Activated CD4-positive, alpha-beta memory T cell treated with anti-CD3 and anti-CD28 coated beads, Interleukin-2, amount 10 ng/mL, durations not matched to agents 7 days and 5 days (primary cell): ENCODE measurements at regions not wholly inside any gene's neighbourhood (a gene's known extent, or its start where the extent isn't known, plus 50 kb on each side); places are given as distances from the start of the nearest gene placed in this dataset.
"Not testable (repeated sequence)": the region's sequence is repeated elsewhere in the genome, so short reads cannot be mapped to it uniquely, and the experiment has no call there.

ENCODE experiments used
- CTCF ChIA-PET: fragments of 350-600 bp; sonication (Branson Sonifier 250); formaldehyde crosslinking; loops from one replicate; lab custom pipeline; 2021; ENCODE audit warnings: antibody characterized with exemption, inconsistent platforms; lab: Charles Lee
- POLR2A ChIA-PET: fragments of 350-600 bp; sonication (Branson Sonifier 250); formaldehyde crosslinking; loops from one replicate; lab custom pipeline; 2021; ENCODE audit warnings: antibody characterized with exemption; lab: Charles Lee
- DNase-seq: peaks from one replicate; pipeline ENCODE4 v3.0.0-alpha.2; 2020
- H3K27ac Mint-ChIP-seq: one replicate; pipeline ENCODE4 v1.8.0; 2021; ENCODE audit warnings: mild to moderate bottlenecking, mixed read lengths
- H3K27me3 Mint-ChIP-seq: one replicate; pipeline ENCODE4 v1.8.0; 2021; ENCODE audit warnings: mixed read lengths
- H3K36me3 Mint-ChIP-seq: one replicate; pipeline ENCODE4 v1.8.0; 2021; ENCODE audit warnings: low read depth, mixed read lengths
- H3K4me1 Mint-ChIP-seq: one replicate; pipeline ENCODE4 v1.8.0; 2021; ENCODE audit warnings: mixed read lengths
- H3K4me3 Mint-ChIP-seq: one replicate; pipeline ENCODE4 v1.8.0; 2021; ENCODE audit warnings: mild to moderate bottlenecking, mixed read lengths
- H3K9me3 Mint-ChIP-seq: one replicate; pipeline ENCODE4 v1.8.0; 2021; ENCODE audit warnings: mixed read lengths

DNA sequence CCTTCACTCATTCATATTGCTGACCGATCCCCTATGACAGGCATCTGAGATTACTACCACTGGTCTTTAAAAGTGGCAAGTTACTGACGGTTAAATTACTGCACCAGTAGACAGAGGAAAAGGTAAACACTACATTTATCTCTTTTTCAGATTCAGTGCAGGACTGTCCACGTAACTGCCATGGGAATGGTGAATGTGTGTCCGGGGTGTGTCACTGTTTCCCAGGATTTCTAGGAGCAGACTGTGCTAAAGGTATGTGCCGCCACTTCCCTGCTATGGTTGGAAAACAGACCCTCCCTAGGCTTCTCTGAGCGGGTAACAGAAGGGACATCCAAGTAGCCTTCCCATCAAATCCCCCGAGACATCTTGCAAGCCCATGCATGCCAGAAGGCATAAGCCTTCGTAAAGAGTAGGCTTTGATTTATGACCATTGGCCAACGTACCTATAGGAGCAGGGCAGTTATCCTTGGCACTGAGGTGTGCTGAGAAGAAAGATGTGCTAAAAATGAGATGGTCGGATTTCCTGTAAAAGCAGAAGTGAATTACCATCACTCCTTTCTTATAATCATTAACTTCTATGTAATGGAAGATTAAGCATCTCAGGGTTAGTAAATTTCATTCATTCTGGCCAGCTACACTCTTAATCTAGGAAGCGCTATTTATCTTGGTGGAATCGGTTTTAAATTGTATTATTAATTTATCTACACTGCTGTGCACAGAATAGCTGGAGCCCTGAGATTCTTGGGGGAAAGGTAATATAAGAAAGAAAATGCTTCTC lies 193.4 kb upstream of the WWC1 start:
- no peaks in the 10 kb centered on the region for H3K36me3 Mint-ChIP-seq

DNA sequence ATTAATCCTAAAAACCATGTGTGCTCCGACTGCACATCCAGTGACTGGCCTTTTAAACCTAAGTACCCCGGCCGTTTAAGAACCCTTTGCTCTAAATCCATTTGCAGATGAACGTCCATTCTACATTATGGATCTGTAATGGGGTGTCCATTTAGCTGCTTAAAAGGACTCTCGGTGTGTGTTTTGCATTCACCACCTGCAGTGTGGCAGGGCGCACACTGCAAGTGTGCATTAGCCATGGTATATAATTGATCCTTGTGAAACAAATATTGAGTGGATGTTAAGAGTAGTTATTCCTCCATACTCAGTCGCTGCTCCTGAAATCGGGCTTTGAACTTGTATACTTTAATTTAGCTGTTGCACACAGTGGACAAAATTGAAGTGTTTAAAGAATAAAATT lies 190.1 kb upstream of the WWC1 start:
- no peaks in the 10 kb centered on the region for H3K36me3 Mint-ChIP-seq
- H3K27me3 Mint-ChIP-seq: peaks cover 8% of the 10 kb centered on the region
- no peak for DNase-seq
- ChIA-PET POLR2A (no interaction called here), CTCF (no interaction called here)
- H3K9me3 Mint-ChIP-seq: no peaks in the 10 kb centered on the region
- H3K4me3 Mint-ChIP-seq: no peak overlapping the region
- H3K4me1 Mint-ChIP-seq: no peaks in the 10 kb centered on the region
- no peak overlapping the region for H3K27ac Mint-ChIP-seq

More for the DNA sequence above, 193.4 kb upstream of the WWC1 start:
- DNase-seq: no peak
- Mint-ChIP-seq H3K4me3 (no peak overlapping the region), H3K27me3 (peaks cover 2% of the 10 kb centered on the region), H3K9me3 (no peaks in the 10 kb centered on the region), H3K27ac (no peak overlapping the region), H3K4me1 (no peaks in the 10 kb centered on the region)
- ChIA-PET POLR2A (no interaction called here), CTCF (no interaction called here)

- H3K4me3 Mint-ChIP-seq, CTCF ChIA-PET, H3K4me1 Mint-ChIP-seq, H3K36me3 Mint-ChIP-seq, H3K27me3 Mint-ChIP-seq, H3K27ac Mint-ChIP-seq, H3K9me3 Mint-ChIP-seq, POLR2A ChIA-PET, DNase-seq: not testable (repeated sequence)
Measured at GRCh38 chr5:168103018-168103417, 188.4 kb upstream of the WWC1 start.

DNA sequence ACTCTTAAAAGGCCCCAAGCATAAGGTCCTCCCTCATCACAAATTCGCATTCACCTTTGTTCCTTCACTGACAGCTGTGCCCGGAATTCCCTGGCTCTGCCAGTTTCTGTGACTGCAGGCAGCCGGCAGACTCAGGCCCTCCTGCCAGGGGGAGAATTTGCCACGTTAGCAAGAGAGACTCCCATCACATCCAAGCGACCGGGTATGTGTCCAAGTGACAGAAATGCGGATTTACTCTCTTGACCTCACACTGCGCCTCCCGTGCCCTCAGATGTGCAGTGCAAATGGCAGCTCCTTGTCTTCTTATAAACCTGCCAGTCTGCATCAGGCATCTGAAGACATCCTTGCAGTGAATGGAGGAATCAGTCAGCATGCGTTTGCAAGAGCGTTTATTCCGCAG lies 187.1 kb upstream of the WWC1 start:
- H3K9me3 Mint-ChIP-seq: no peaks in the 10 kb centered on the region
- H3K27ac Mint-ChIP-seq: no peak overlapping the region
- no peaks in the 10 kb centered on the region for H3K4me1 Mint-ChIP-seq
- no peak overlapping the region for H3K4me3 Mint-ChIP-seq
- no peaks in the 10 kb centered on the region for H3K36me3 Mint-ChIP-seq
- peaks cover 8% of the 10 kb centered on the region for H3K27me3 Mint-ChIP-seq
- DNase-seq: no peak
- ChIA-PET CTCF (no interaction called here), POLR2A (no interaction called here)

DNA sequence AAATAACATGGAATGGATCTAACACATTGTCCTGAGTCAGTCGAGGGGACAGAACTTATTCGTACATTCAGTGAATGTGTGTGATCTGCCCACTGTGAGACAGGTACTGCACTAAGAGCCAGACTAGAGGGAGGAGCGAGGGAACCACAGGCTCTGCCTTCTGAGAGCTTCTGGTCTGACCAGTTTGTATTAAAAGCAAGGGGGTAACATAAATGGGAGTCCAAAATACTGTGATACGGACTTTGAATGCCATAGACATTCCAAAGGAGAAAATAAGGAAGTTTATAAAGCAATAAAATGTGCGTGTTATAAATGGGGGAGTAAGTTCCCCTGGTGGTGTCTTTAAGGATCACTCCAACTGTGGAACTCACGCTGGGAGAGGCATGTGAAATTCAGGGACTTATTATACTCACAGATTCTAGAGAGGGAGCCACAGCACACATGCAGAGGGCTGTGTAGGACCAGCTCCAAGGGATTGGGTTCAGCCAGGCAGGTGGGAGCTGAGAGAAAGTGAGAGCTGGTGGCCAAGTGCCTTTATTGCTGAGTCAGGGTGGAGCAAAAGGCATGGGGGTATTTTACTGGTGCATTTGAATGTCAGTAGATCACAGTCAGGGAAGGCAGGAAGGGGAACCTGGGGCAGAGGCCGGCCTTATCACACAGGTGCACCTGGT lies 186.5 kb upstream of the WWC1 start:
- ChIA-PET POLR2A (no interaction called here), CTCF (no interaction called here)
- H3K4me1 Mint-ChIP-seq: no peaks in the 10 kb centered on the region
- DNase-seq: no peak
- H3K4me3 Mint-ChIP-seq: no peak overlapping the region
- no peaks in the 10 kb centered on the region for H3K36me3 Mint-ChIP-seq
- no peak overlapping the region for H3K27ac Mint-ChIP-seq
- peaks cover 8% of the 10 kb centered on the region for H3K27me3 Mint-ChIP-seq
- no peaks in the 10 kb centered on the region for H3K9me3 Mint-ChIP-seq

GRCh38 chr5:168106008-168106761 lies 185.3 kb upstream of the WWC1 start:
- no peak for DNase-seq

GRCh38 chr5:168109441-168109840 lies 182.0 kb upstream of the WWC1 start:
- H3K9me3 Mint-ChIP-seq: no peaks in the 10 kb centered on the region
- H3K4me3 Mint-ChIP-seq: no peak overlapping the region
- peaks cover 12% of the 10 kb centered on the region for H3K27me3 Mint-ChIP-seq
- H3K27ac Mint-ChIP-seq: no peak overlapping the region
- H3K4me1 Mint-ChIP-seq: no peaks in the 10 kb centered on the region
- ChIA-PET POLR2A (no interaction called here), CTCF (interaction anchor here (1.3 kb wide), 1 partner anchor 111 kb away, joined by 4 read pairs; no protein-coding TSS in a partner anchor)
- H3K36me3 Mint-ChIP-seq: no peaks in the 10 kb centered on the region
- DNase-seq: no peak

More at GRCh38 chr5:168106008-168106761, 185.3 kb upstream of the WWC1 start:
- POLR2A ChIA-PET: no interaction called here
- H3K4me1 Mint-ChIP-seq: no peaks in the 10 kb centered on the region
- H3K27me3 Mint-ChIP-seq: peaks cover 13% of the 10 kb centered on the region
- H3K36me3 Mint-ChIP-seq: no peaks in the 10 kb centered on the region
- no peak overlapping the region for H3K4me3 Mint-ChIP-seq
- H3K9me3 Mint-ChIP-seq: no peaks in the 10 kb centered on the region
- CTCF ChIA-PET: no interaction called here
- no peak overlapping the region for H3K27ac Mint-ChIP-seq

GRCh38 chr5:168110384-168110783 lies 181.1 kb upstream of the WWC1 start:
- no peak for DNase-seq
- Mint-ChIP-seq H3K27me3 (peaks cover 10% of the 10 kb centered on the region), H3K27ac (no peak overlapping the region), H3K4me3 (no peak overlapping the region), H3K9me3 (no peaks in the 10 kb centered on the region), H3K36me3 (no peaks in the 10 kb centered on the region), H3K4me1 (no peaks in the 10 kb centered on the region)
- ChIA-PET CTCF (interaction anchor here (1.3 kb wide), 1 partner anchor 110 kb away, joined by 4 read pairs; no protein-coding TSS in a partner anchor), POLR2A (no interaction called here)

GRCh38 chr5:168110870-168111832 lies 180.3 kb upstream of the WWC1 start:
- Mint-ChIP-seq H3K36me3 (no peaks in the 10 kb centered on the region), H3K9me3 (no peaks in the 10 kb centered on the region), H3K4me3 (no peak overlapping the region), H3K27me3 (peaks cover 7% of the 10 kb centered on the region), H3K27ac (no peak overlapping the region), H3K4me1 (no peaks in the 10 kb centered on the region)
- no peak for DNase-seq
- POLR2A ChIA-PET: no interaction called here
- CTCF ChIA-PET: interaction anchor here (1.3 kb wide), 1 partner anchor 109 kb away, joined by 4 read pairs; no protein-coding TSS in a partner anchor

- no peak overlapping the region for H3K4me3 Mint-ChIP-seq
- H3K27ac Mint-ChIP-seq: no peak overlapping the region
- ChIA-PET CTCF (interaction anchor here (1.0 to 2.9 kb wide), 4 partner anchors 19 to 105 kb away, joined by 3 to 21 read pairs (median 3); no protein-coding TSS in a partner anchor), POLR2A (no interaction called here)
- H3K9me3 Mint-ChIP-seq: no peaks in the 10 kb centered on the region
- peaks cover 7% of the 10 kb centered on the region for H3K27me3 Mint-ChIP-seq
- peak; percentile 48 for DNase-seq
- H3K36me3 Mint-ChIP-seq: no peaks in the 10 kb centered on the region
- H3K4me1 Mint-ChIP-seq: no peaks in the 10 kb centered on the region
Measured at GRCh38 chr5:168114444-168115017, 176.9 kb upstream of the WWC1 start.

- CTCF ChIA-PET: no interaction called here
- H3K4me3 Mint-ChIP-seq: no peak overlapping the region
- no peaks in the 10 kb centered on the region for H3K4me1 Mint-ChIP-seq
- POLR2A ChIA-PET: no interaction called here
- no peaks in the 10 kb centered on the region for H3K9me3 Mint-ChIP-seq
- H3K36me3 Mint-ChIP-seq: no peaks in the 10 kb centered on the region
- no peak overlapping the region for H3K27ac Mint-ChIP-seq
- H3K27me3 Mint-ChIP-seq: peaks cover 2% of the 10 kb centered on the region
- no peak for DNase-seq
Measured at GRCh38 chr5:168117469-168117868, 174.0 kb upstream of the WWC1 start.

DNA sequence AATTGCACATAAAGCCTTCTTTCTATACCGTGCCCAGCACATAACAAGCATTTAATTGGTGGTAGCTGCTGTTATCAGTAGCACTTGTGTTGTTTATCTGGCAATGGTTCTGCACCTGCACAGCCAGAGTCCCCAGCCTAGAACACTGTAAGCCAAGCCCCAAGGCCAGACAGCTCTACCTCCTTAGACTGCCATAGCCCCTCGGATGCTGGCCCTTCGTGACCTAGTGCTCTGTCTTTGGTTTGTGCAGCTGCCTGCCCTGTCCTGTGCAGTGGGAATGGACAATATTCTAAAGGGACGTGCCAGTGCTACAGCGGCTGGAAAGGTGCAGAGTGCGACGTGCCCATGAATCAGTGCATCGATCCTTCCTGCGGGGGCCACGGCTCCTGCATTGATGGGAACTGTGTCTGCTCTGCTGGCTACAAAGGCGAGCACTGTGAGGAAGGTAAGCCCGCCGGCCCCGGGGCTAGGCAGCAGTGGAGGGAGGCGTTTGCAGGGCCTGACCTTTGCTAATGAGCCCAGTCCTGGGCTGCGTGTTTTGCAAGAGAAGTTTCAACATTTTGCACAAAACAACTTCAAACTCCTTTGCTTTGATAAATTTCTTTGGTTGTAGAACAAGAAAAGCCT lies 173.3 kb upstream of the WWC1 start:
- no peak overlapping the region for H3K27ac Mint-ChIP-seq
- DNase-seq: no peak
- ChIA-PET CTCF (no interaction called here), POLR2A (no interaction called here)
- H3K27me3 Mint-ChIP-seq: peaks cover 2% of the 10 kb centered on the region
- H3K9me3 Mint-ChIP-seq: no peaks in the 10 kb centered on the region
- no peaks in the 10 kb centered on the region for H3K36me3 Mint-ChIP-seq
- no peaks in the 10 kb centered on the region for H3K4me1 Mint-ChIP-seq
- H3K4me3 Mint-ChIP-seq: no peak overlapping the region
